Lower leg skin (tissue), 4 donors: ENCODE measurements at regions not wholly inside any gene's neighbourhood (a gene's known extent, or its start where the extent isn't known, plus 50 kb on each side); places are given as distances from the start of the nearest gene placed in this dataset.
"Not testable (repeated sequence)": the region's sequence is repeated elsewhere in the genome, so short reads cannot be mapped to it uniquely, and the experiment has no call there.

Source experiments
- DNase-seq, 2 donors: peaks; one replicate each; pipeline ENCODE4 v3.0.0-alpha.2; 2019; ENCODE audit warnings: low spot score in 2 of 2
- H3K4me3 ChIP-seq: fragments of 200-600 bp; sonication (generic); 2 replicates; pipeline ENCODE4 v1.5.1; 2017; ENCODE audit warnings: mild to moderate bottlenecking, low read depth; ENCODE audit not compliant: poor library complexity, severe bottlenecking
- POLR2A ChIP-seq, 2 donors: fragments of 450-650 bp; IDR thresholded peaks; one replicate each; pipeline ENCODE4 v1.6.1; 2016 to 2017; ENCODE audit warnings: antibody characterized with exemption in 2 of 2, mild to moderate bottlenecking in 1 of 2, moderate library complexity in 1 of 2
- WGBS, 2 donors: methylation state at CpG; one replicate each; pipeline ENCODE4 v1.1.5; 2018; 5-methylcytosine and 5-hydroxymethylcytosine counted together
- intact Hi-C: fragments of 100-400 bp; cut with DNase I; formaldehyde crosslinking; loops from one replicate; pipeline ENCODE4 v1.15.0; 2023; ENCODE audit warnings: low total_unique reads
- TF ChIP-seq, protein P1 (sequence below), 3 donors: fragments of 450-650 bp; IDR thresholded peaks; one replicate each; pipeline ENCODE4 v1.5.1; 2016; ENCODE audit warnings: antibody characterized with exemption in 3 of 3, mild to moderate bottlenecking in 3 of 3, moderate library complexity in 2 of 3

DNA sequence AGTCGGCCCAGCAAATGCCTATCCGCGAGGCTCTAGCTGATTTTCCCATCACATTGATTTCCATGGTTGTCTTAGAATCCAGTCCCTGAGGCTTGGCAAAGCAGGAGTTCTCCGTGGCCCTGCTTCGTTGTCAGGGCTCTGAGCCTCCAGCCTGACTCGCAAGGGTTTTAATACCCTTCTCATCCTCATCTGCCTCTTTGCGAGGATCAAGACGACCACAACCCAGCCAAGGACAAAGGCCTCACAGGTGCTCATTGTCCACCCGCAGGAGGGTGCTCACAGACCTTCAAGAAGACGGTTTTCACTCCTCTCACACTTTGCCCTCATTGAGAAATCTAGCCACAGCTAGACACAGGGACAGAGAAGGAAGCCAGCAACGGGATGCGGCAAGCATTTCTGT lies 610.8 kb downstream of the KCNJ18 start:
- TF ChIP-seq, protein P1, sequence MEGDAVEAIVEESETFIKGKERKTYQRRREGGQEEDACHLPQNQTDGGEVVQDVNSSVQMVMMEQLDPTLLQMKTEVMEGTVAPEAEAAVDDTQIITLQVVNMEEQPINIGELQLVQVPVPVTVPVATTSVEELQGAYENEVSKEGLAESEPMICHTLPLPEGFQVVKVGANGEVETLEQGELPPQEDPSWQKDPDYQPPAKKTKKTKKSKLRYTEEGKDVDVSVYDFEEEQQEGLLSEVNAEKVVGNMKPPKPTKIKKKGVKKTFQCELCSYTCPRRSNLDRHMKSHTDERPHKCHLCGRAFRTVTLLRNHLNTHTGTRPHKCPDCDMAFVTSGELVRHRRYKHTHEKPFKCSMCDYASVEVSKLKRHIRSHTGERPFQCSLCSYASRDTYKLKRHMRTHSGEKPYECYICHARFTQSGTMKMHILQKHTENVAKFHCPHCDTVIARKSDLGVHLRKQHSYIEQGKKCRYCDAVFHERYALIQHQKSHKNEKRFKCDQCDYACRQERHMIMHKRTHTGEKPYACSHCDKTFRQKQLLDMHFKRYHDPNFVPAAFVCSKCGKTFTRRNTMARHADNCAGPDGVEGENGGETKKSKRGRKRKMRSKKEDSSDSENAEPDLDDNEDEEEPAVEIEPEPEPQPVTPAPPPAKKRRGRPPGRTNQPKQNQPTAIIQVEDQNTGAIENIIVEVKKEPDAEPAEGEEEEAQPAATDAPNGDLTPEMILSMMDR (IDR thresholded peaks at IDR 0.05) = no peak
- TF ChIP-seq POLR2A (IDR thresholded peaks at IDR 0.05) = no peak
- intact Hi-C loops = no loop called here
- WGBS, 2 donors = 82 to 83% methylated on average over 12 of the region's 12 CpGs
- H3K4me3 ChIP-seq = no peak overlapping the region
- peak in 1 of 2 donors; percentile 72 for DNase-seq

DNA sequence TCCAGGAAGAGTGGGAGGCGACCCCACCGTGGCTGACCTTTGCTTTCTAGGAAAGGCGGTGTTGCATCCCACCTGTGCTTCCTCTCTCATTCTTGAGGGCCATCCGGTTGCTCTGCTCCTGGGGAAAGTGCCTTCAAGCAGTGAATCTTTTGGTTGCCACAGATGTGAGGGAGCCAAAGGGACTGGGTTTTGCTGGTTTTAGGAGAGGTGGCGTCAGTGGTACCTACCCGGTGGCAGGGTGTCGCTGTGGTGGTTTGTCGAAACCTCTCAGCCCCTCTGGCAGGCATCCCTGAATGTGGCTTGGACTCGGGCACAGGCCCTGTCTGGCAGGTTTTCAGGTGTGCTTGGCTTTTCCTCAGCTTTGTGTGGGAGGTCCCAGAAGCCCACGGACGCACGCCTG lies 611.5 kb downstream of the KCNJ18 start:
- no peak overlapping the region for H3K4me3 ChIP-seq
- WGBS, 2 donors = 88 to 90% methylated on average over 8 to 12 of the region's 12 CpGs
- intact Hi-C loops = no loop called here
- TF ChIP-seq, protein P1 (IDR thresholded peaks at IDR 0.05) = no peak
- no peak for TF ChIP-seq POLR2A (IDR thresholded peaks at IDR 0.05)
- no peak for DNase-seq

- no peak for TF ChIP-seq POLR2A (IDR thresholded peaks at IDR 0.05)
- TF ChIP-seq, protein P1 (IDR thresholded peaks at IDR 0.05) = no peak
- no peak overlapping the region for H3K4me3 ChIP-seq
- WGBS, 2 donors = 86 to 87% methylated on average over 30 to 31 of the region's 31 CpGs
- intact Hi-C loops = no loop called here
- DNase-seq = peak in 1 of 2 donors; percentile 76
These were observed 612.5 kb downstream of the KCNJ18 start for GRCh38 chr17:22304667-22305303.

GRCh38 chr17:22305356-22306071 lies 613.2 kb downstream of the KCNJ18 start:
- 91% methylated on average over 32 of the region's 32 CpGs for WGBS, 2 donors
- peak in 1 of 2 donors; percentile 75 for DNase-seq
- intact Hi-C loops = no loop called here
- TF ChIP-seq, protein P1 (IDR thresholded peaks at IDR 0.05) = no peak
- no peak for TF ChIP-seq POLR2A (IDR thresholded peaks at IDR 0.05)
- no peak overlapping the region for H3K4me3 ChIP-seq

DNA sequence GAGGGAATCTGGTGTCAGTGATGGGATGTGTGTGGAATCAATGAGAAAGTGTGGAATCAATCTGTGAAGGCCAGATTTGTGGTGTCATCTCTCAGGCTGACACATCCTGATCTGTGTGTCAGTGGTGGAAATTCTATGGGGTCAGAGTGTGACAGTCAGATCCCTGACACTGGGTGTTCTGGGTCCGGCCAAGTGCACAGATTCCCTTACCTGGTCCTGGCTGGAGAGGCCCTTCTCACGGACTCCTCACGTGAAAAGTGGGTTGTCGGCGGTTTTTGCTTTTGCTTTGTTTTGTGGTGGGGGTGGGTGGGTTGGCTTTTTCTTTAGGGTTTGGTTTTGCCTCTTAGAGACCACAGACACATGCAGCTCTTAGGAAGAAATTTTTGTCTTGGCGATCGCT lies 618.0 kb downstream of the KCNJ18 start:
- 75 to 81% methylated on average over 7 of the region's 7 CpGs for WGBS, 2 donors

DNA sequence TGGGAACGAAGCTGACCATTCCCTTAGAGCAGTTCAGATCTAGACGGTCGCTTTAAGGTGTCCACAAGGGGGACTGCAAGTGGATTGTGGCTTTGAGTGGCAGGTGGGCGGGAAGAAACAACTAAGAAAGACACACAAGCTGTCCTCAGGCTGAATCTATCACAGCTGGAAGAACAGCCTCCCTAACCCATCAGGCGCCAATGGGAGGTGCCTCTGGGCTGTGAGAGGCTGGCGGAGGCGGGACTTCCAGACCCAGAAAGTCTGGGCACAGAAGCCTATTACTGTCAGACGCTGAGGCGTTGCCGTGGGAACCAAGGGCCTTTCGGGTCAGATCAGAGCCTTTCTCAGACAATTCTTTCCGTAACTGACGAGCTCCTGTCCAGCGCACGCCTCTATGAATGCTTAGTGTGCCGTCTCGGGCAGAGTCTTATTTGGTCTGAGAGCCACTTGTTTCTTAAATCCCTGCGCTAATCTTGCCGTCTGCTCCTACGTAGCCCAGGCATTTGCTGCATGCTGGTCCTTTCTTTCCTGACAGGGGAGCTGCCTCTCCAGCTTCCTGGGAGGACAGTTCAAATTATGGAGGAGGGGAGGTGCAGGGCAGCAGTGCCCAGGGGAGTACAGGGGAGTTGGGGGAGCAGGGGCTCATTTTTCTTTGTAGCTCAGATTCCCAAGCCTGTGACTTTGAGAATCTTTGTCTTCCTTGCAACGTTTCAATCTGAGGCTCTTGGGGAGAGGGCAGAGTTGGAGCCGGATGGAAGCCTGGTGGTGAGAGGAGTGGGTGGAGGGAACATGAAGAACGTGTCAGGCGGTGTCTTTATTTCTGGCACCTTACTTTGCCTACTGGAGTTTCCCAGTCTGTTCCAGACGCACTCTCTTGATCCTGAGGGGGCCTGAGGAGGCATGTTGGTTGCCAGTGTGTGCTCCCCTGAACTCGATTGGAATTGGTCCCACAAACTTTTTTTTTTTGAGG lies 618.7 kb downstream of the KCNJ18 start:
- WGBS, 2 donors = 58 to 69% methylated on average over 26 of the region's 26 CpGs
- intact Hi-C loops = no loop called here
- TF ChIP-seq, protein P1 (IDR thresholded peaks at IDR 0.05) = no peak
- TF ChIP-seq POLR2A (IDR thresholded peaks at IDR 0.05) = no peak

More for the DNA sequence above, 618.0 kb downstream of the KCNJ18 start:
- DNase-seq = peak in 1 of 2 donors; percentile 52
- H3K4me3 ChIP-seq, intact Hi-C loops: not testable (repeated sequence)

GRCh38 chr17:22321001-22321400 lies 628.7 kb downstream of the KCNJ18 start:
- H3K4me3 ChIP-seq, DNase-seq, intact Hi-C loops: not testable (repeated sequence)
- 68 to 72% methylated on average over 4 of the region's 4 CpGs for WGBS, 2 donors

More for the DNA sequence above, 618.7 kb downstream of the KCNJ18 start:
- no peak overlapping the region for H3K4me3 ChIP-seq
- peak in 1 of 2 donors; percentile 32 for DNase-seq

GRCh38 chr17:22322893-22323550 lies 630.7 kb downstream of the KCNJ18 start:
- H3K4me3 ChIP-seq, intact Hi-C loops: not testable (repeated sequence)
- DNase-seq = peak in 1 of 2 donors; percentile 31
- 73 to 75% methylated on average over 11 of the region's 11 CpGs for WGBS, 2 donors
